GM12865 (cell line): ENCODE measurements at regions not wholly inside any gene's neighbourhood (a gene's known extent, or its start where the extent isn't known, plus 50 kb on each side); places are given as distances from the start of the nearest gene placed in this dataset.
A peak's percentile ranks its signal among the peaks of the same experiment; 100 is the strongest.

Experiments used
- DNase-seq: peaks from one replicate; pipeline ENCODE4 v3.0.0; 2010; ENCODE audit warnings: low read depth
- H3K4me3 ChIP-seq: 2 replicates; pipeline ENCODE4 v1.5.1; 2011; ENCODE audit warnings: mild to moderate bottlenecking, low read depth, low read length, control low read depth
- TF ChIP-seq, protein P1 (sequence below): IDR thresholded peaks from 2 replicates; pipeline ENCODE4 v1.5.1; 2011; ENCODE audit warnings: low read length, control low read depth, low read depth, inconsistent platforms; ENCODE audit not compliant: insufficient read depth; ENCODE audit errors: missing control alignments

- no peak overlapping the region for H3K4me3 ChIP-seq
- TF ChIP-seq, protein P1, sequence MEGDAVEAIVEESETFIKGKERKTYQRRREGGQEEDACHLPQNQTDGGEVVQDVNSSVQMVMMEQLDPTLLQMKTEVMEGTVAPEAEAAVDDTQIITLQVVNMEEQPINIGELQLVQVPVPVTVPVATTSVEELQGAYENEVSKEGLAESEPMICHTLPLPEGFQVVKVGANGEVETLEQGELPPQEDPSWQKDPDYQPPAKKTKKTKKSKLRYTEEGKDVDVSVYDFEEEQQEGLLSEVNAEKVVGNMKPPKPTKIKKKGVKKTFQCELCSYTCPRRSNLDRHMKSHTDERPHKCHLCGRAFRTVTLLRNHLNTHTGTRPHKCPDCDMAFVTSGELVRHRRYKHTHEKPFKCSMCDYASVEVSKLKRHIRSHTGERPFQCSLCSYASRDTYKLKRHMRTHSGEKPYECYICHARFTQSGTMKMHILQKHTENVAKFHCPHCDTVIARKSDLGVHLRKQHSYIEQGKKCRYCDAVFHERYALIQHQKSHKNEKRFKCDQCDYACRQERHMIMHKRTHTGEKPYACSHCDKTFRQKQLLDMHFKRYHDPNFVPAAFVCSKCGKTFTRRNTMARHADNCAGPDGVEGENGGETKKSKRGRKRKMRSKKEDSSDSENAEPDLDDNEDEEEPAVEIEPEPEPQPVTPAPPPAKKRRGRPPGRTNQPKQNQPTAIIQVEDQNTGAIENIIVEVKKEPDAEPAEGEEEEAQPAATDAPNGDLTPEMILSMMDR: no peak
- no peak for DNase-seq
These were observed 211.1 kb upstream of the LRFN2 start for GRCh38 chr6:40798069-40798770.

DNA sequence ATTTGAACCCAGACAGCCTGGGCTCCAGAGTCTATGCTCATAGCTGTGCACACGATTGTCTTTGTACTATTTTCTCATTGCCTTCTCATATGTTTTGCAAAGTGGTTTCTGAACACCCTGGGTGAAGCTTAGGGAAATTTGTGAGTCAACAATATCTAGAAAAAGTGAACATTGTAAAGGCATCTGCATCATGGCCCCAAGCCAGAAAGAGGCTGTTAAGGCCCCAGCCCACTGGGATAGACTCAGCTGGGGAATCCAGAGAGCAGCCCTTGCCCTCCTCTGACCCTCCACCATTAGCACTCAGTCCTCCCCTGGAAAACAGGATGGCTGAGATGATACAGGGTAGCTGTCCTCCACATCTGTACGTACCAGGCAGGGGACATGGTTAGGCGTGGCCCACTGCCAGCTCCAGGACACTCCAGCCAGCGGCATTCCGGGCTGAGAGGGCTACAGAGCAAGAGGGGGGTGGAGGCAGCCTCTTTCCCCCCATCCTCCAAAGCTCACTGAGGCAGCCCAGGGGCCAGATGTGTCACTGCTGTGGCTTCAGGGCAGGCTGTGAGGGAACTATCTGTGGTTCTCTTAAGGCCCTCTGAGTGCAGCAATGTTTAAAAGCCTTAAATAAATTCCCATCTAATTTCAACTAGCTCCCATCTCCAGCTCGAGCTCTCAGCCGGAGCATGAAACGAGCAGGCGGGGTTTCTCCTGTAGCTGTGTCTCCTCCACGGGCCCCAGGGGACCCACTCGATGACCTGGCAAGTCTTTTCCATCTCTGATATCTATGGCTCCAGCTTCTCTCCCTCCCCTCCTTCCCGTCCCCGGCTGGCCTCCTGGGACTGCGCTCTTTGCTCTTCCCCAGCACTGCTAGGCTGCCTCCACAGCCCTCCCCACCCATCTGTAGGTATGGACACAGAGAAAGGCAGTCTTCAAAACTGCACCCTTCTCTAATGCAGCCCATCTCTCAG lies 209.4 kb upstream of the LRFN2 start:
- no peak for DNase-seq
- no peak overlapping the region for H3K4me3 ChIP-seq
- TF ChIP-seq, protein P1: no peak

DNA sequence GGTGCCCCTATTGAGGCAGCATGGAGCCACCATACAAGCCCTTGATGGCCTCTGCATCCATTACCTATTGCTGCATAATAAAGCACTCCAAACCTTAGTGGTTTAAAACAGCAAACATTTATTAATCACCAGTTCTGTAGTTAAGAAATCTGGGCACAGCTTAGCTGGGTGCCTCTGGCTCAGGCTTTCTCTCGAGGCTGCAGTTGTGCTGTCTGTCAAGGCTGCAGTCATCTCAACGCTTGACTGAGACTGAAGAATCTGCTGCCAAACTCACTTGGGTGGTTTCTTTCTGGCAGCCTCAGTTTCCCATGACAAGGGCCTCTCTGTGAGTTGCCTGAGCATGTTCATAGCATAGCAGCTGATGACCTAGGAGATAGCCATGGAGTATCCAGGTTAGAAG lies 207.4 kb upstream of the LRFN2 start:
- DNase-seq: no peak
- no peak overlapping the region for H3K4me3 ChIP-seq
- TF ChIP-seq, protein P1: no peak

DNA sequence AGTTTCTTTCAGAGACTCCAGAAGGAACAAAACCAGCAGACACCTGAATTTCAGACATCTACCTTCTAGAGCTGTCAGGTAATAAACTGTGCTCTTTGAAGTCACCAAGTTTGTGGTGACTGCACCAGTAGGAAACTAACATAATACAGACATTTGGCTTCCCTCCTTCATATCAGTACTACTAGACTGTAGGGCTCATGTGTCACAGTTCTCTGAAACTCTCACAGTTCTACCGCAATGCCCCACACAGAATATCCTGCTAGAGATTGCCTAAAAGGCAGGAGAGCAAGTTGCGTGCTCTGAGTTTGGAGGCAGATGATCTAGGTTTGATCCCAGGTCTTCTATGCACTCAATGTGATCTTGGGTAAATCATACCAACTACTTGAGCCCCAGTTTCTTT lies 205.0 kb upstream of the LRFN2 start:
- no peak for DNase-seq
- TF ChIP-seq, protein P1: no peak
- H3K4me3 ChIP-seq: no peak overlapping the region

GRCh38 chr6:40791004-40791403 lies 203.8 kb upstream of the LRFN2 start:
- no peak for DNase-seq
- TF ChIP-seq, protein P1: no peak
- H3K4me3 ChIP-seq: no peak overlapping the region

- peak; percentile 43 for DNase-seq
- TF ChIP-seq, protein P1: no peak
- H3K4me3 ChIP-seq: no peak overlapping the region
These were observed 201.8 kb upstream of the LRFN2 start for GRCh38 chr6:40788661-40789655.
